MV-4-11 (cell line): ENCODE measurements at regions not wholly inside any gene's neighbourhood (a gene's known extent, or its start where the extent isn't known, plus 50 kb on each side); places are given as distances from the start of the nearest gene placed in this dataset.
"Not testable (repeated sequence)": the region's sequence is repeated elsewhere in the genome, so short reads cannot be mapped to it uniquely, and the experiment has no call there.

Experiments used
- DNase-seq: peaks from one replicate; lab custom pipeline; 2025; lab: John Stamatoyannopoulos, UW

DNA sequence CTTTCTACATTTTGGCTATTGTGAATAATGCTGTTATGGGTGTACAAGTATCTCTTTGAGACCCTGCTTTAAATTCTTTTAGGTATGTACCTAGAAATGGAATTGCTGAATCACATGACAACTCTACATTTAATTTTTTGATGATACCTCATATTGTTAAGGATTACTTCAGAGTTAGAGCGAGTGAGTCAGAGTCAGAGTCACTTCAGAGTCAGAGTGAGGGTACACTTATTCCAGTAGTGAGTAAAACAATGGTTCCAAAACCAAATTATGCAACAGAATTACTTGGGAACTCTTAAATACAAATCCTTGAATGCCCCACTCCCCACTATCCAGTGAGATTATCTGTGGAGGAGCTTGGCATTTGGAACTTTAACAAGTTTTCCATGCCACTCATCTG lies 50.3 kb upstream of the SNRK start:
- no peak for DNase-seq

DNA sequence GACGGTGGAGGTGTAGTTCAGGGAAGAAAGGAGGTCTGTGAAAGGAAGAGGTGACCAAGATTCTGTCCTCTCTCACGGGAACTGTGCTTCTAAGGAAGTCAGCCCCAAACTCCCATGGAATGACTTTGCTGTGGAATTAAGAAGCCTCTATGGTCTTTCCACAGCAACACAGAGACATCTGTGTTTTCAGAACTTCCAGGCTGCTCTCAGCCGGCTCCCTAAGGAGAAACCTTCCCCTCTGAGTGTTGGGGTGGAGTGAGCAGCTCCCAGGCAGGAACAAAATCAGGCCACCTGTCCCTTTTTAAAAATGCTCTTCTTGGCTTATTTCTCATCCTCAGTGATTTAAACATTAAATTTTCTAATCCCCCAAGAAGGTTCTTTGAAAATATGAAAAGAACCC lies 53.3 kb upstream of the SNRK start:
- no peak for DNase-seq

DNA sequence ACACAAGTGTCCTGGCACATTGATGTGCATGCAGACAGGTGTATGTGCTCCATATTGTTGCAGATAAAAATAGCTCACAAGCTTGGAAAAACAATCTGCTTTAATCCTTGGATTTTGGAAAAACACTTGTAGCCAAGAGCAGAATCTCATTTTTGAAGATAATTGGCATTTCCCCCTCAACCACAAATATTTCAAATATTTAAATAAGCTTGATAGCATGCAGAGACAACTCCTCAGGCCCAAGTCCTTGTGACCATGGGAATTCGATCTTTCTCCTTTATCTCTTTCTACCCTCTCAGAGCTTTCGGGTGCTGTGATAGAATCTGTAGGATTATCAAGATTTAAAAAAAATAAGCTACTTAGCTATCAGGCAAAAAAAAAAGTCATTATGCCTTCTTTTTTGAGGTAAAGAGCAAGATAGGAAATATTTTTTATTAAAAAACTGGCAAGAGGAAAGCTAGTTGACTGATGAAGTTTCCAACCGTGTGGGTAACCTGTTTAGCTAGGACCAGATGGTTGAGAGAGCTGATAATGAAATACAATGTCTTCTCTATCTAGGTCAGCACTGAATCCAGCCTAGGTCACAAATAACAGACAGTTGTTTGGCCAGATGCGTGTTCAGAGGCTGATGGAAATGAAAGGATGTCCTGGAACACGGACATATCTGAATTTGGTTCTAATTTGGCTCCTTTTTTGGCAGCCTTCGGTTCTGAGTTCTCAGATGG lies 54.9 kb upstream of the SNRK start:
- no peak for DNase-seq

DNA sequence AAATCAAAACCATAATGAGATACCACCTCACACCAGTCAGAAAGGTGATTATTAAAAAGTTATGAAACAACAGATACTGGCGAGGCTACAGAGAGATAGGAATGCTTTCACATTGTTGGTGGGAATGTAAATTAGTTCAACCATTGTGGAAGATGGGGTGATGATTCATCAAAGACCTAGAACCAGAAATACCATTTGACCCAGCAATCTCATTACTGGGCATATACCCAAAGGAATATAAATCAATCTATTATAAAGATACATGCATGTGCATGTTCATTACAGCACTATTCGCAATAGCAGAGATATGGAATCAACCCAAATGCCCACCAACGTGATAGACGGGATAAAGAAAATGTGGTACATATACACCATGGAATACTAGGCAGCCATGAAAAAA lies 56.5 kb upstream of the SNRK start:
- DNase-seq, result not testable (repeated sequence)

DNA sequence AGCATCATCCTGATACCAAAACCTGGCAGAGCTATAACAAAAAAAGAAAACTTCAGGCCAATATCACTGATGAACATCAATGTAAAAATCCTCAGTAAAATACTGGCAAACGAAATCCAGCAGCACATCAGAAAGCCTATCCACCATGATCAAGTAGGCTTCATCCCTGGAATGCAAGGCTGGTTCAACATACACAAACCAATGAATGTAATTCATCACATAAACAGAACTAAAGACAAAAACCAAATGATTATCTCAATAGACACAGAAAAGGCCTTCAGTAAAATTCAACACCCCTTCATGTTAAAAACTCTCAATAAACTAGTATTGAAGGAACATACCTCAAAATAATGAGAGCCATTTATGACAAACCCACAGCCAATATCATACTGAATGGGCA lies 58.7 kb upstream of the SNRK start:
- DNase-seq, result not testable (repeated sequence)

DNA sequence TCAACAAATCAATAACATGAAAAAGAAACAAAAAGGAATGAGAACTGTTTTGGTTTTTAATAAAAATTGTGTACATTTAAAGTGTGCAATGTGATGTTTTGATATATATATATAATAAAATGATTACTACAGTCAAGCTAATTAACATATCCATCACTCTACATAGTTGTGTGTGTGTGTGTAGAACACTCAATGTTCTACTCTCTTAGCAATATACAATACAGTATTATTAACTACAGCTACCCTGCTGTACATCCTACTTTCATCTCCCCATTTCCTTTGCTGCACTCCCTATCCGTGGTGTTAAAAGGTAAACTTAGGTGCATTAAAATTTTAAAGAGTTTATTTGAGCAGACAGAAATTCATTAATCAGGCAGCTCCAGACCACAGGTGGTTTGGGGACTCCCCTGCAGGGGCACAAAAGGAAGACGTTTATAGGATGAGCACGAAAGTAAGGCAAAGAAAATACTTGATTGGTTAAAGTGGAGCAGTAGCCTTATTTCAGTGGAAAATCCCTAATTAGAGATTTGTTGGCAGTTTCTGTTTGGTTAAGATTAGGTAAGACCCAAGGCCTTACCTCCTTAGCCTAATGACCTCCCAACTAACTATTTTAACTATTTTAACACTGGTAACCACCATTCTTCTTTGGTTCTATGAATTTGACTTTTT lies 61.8 kb upstream of the SNRK start:
- DNase-seq, result no peak

DNA sequence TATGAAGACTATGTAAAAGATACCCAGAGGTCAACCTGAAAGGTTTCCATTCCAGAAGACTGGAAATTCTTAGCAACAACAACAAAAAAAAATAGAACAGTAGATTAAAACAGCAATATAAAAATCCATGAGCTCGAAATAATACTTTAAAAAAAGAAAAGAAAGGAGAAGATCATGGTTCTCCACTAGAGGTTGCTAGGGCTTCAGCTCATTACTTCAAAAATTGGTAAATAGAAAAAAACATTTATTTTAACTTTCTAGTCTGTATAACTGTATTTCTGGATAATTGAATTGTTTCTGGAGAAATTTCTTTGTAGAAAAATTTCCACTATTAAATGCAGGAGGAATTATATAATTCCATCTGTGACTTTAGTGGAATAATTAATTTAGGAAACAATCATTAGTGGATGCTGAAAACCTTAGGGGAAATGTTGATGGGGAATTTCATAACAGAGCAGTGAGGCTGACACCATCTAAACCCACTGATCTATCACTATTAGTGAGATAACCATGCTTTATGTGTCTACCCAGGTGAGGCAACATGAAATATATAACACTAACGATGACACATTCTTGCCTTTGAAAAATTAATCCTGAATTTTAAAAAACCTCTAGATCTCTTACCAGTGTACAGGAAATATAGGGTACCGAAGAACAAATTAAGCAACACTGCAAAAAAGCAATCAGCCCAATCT lies 62.5 kb upstream of the SNRK start:
- no peak for DNase-seq

DNA sequence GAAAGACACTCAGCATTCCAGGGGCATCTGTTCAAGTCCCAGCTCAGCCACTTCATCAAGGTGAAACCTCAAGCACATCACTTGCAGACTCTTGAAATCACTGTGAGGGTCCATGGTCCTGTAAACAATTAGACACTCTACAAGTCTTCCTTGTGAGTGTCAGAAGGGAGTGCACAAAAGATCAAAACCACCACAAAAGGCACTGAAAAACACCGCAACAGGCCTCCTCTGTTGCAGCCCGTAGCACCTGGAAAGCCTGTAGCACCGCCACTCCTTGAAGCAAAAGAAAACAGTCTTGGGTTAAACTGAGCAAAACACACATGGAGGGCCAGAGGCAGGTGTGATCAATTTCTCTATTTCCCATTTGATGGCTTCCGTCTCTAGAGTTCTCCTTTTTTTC lies 63.8 kb upstream of the SNRK start:
- no peak for DNase-seq

DNA sequence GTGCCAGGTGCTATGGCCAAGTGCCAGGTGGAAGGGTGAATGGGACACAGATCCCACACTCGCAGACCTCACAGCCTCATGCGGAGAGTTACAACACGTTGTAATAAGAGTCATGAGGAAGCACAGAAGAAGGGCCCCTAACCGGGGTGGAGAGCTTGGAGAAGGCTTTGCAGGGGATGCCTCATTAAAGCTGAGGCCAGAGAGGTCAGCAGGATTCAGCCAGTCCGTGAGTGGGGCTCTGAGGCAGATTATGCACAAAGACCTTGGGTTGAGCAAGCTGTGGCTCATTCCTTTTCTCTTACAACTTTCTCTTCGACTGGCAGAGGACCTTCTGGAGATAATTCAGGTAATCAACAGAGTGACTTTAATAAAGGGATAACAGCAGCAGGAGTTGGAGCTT lies 65.3 kb upstream of the SNRK start:
- DNase-seq, result no peak

DNA sequence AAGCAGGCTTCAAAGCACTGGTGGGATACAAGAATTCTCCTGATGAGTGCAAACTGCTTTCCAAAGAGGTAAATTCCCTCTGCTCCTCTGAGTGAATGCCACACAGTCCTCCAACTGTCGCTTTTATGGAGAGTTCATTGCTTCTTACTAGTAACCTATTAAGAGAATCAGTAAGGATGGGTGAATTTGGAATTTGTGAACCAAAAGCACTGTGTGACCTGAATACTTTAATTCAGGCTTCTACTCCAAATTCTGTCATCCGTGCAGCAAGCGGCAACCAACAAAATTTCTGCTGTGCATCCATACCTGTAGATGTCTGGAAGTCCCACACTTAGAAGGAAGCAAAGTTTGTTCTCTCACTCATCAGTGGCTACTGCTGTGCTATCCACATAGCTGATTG lies 66.7 kb upstream of the SNRK start:
- DNase-seq, result no peak

DNA sequence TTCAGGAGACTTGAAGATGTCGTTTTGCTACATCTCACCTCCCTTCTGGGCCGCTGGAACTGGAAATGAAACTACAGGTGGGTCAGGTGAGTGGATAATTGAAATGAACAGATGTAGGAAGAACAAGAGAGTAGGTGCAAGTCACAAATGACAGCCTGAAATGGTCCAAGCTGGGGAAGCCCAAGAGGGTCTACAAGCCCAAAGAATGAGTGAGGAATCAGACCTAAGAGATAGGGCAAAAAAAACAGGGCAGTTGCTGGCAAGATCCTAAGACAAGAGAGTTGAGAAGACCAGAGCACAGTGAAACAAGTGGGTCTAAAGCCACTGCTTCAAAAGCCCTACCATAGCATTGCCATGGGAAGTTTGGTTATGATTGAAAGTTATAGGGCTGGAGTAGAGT lies 67.4 kb upstream of the SNRK start:
- DNase-seq, result no peak

DNA sequence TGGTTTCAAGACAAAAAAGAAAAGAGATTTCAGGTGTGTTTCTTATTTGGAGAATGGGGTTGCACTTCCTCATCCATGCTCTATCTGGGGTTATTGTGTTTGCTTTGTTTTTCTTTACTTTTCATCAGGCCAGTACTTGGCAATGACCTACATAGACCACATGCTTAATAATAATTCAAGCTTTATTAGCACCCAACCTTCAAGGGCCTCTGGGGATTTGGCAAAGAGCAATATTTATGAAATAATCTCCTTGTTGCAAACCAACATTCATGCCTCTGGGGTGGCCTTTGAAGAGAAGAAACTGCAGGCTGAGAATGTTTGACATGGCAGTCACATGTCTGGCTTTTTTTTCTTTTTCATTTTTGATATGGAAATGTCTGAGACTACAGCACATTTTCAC lies 68.2 kb upstream of the SNRK start:
- no peak for DNase-seq

DNA sequence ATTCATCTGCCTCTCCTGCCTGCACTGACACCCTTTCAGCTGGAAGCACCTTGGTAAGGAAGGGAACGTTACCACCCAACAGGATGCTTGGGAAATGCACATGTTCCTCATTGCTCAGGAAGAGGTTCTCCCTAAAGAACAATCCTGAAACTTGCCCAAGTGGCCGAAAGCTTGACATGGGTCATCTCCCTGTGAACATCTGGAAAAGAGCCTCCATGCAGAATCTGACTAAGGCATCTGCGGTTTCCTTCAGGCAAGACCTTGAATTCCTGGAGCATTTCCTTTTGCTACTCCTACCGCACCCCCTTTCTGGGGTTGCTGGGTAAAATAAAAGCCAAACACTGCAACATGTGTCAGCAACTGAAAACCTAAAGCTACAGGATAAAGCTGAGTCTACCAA lies 68.7 kb upstream of the SNRK start:
- no peak for DNase-seq

DNA sequence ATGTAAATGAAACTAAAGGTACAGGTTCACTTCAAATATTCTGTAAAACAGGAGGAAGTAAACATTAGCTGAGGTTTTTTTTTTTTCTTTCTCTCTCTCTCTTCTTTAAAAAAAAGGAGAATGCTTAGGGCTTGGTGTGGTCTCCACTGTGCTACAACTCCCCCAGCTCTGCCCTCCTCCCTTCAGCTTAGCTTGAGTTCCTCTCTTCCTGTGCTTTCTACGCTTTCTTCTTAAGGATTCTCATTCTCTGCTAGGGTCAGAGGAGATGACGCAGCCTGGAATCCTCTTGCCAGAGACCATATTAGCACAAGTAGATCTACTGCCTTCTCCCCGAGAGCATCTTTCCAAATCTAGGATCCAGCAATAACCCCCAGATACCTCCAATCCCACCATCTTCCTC lies 69.1 kb upstream of the SNRK start:
- DNase-seq, result no peak

DNA sequence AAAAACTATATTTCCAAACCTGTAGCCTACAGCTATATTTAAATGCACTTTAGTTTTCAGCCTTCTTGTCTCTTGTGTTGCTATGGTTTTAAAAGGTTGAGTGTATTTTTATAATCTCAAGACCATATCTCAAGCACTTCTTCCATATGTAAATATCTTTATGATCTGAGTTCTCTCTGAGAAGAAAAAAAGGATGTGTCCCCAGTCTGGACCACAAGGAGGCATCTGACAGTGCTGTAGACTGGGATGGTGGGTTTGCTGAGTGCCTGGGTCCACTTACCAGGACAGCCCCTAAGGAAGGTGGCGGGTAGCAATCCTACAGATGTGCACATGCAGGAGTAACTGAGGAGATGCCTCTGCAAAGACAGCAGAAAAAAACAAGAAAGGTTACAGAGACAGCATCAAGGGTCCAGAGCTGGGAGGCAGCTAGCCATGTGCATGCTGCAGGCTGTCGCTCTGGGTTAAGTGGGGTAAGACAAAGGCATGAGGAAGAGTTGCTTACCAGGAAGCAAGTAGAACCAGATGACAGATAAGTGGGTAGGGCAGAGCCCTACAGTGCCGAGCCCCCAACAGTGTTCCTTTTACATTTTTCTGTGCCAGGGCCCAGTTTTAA lies 70.6 kb upstream of the SNRK start:
- DNase-seq, result no peak

DNA sequence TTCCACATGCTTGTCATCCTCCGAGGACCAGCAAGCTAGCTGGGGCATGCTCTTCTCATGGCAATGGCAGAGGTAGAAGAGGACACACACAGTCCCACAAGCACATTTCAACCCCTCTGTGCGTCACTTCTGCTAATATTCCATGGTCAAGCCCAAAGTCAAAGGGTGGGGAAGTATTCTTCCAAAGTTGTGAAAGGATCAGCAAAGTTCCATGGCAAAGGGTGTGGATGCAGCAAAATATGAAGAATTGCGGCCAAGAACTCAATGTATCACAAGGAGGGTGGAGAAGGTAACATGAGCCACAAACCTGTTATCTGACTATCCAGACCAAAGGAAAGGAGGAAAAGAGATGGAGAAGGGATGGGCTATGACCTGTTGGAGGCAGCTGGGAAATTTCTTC lies 71.2 kb upstream of the SNRK start:
- DNase-seq, result no peak

DNA sequence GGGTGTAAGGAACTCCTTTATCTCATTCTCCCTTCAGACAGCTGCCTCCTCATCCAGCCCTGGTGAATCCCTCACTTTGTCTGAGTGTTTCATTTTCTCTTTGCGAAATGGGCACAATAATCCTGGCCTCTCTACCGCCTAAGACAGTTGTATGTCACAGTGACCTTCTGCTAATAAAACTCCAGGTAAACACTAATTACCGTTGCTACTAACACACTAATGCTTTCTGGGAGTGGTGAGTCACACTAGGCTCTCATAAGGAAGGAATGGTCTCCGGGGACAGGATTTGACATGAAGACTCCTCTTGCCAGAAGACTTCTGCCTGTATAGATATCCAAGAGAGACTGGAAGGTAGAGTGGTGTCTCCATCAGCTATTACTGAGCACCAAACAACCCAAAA lies 71.7 kb upstream of the SNRK start:
- DNase-seq, result no peak

DNA sequence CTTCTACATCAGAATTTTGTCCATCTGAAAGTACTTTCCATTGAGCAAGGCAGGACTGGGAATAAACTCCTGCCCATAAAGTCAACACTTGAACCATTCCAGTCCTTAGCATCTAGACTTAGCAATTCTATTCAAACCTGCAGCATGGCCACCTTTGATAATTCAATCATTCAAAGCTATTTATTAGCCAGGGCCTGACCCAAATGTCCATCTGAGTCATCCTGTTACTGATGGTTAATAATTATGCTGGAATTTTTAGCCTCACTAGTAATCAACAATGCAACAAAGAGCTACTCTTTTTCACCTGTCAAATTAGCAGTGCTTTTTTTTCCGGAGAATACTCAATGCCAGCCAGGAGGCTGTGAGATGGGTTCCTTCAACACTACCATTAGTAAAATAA lies 72.7 kb upstream of the SNRK start:
- no peak for DNase-seq

DNA sequence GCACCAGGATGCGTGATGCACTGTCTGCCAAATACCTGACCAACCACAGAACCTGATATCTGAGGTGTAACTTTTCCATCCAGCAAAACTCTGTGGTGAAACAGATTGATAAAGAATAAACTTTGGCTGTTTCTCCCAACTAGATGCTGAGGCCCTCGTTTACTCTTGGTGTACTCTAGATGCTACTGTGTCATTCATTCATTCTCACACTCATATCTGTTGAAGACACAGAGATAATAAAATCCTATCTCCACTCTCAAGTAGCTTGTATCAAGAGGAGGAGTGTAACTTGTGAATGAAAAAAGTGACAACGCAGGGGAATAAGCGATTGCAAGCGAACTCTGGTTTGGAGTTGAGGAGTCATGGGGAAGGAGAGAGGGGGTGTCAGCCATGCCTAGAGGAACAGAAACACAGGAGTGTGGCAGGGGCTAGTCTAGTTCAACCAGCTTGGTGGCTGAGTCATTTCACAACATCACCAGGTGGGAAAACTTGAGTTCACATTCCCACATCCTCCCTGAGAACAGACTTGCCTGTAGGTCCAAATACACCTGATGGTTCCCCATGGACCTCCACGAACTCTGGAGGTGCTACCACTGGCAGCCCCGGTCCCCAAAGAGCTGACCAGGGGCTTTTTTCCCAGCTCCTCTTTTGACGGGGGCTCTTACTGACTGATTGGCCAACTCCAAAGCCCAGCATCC lies 73.3 kb upstream of the SNRK start:
- DNase-seq, result no peak

DNA sequence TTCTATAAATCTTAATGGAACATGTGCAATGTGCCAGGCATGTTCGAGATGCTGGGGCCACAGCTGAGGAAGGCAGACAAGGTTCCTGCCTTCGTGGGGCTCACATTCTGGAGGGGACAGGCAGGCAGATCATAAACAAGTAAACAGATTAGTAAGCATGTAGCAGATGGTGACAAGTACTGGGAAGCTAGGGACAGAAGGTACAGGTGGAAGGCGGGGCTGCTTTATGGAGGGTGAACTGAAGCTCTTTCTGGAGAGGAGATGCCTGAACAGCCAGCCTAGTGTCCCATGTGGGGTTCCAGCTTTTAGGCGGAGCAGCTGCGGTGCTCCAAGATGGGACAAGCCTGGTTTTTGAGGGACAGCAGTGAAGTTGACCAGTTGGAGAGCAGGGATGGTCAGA lies 74.7 kb upstream of the SNRK start:
- DNase-seq, result no peak

DNA sequence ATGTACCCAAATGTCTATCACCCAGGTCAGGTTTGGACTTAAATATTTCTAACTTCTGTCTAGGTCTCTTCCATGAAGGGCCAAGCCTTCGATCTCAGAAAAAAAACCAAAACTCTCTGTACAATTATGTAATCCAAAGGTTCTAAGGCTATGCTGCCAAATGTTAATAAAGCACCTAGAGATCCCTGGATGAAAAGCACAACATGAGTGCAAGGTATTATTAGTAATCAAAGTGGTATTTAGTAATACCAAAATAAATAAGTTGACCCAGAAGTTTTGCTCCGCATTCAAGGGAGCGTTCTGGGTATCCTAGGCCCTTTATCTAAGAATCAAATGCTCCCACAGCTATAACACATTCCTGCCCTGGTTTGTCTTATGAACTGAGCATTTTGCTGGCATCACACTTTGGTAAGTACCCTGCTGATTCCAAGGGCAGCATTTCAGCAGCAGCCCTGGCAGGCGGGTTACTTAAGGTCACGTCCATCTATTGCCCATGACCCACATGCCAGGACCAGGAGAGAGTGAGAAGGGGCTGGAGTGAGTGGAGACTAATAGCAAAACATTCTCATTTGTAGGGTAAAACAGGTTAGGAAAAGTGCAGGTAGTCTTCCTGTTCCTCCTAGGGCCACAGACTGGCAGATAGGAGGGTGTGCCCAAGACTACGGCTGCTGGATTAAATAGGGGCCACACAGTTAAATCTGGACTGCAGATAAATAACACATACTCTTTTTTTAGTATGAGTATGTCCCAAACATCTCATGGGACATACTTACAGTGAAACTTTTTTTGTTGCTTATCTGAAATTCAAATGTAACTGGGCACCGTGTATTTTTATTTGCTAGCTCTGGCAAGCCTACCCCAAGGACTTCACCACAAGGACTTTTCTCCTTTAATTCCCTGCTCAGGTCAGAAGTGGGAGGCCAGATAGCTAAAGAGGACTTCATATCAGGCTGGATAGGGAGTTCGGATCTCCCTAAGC lies 76.0 kb upstream of the SNRK start:
- DNase-seq, result no peak
